Smooth muscle cell (in vitro differentiated cells): ENCODE measurements at regions not wholly inside any gene's neighbourhood (a gene's known extent, or its start where the extent isn't known, plus 50 kb on each side); places are given as distances from the start of the nearest gene placed in this dataset.

Experiments used
- DNase-seq: peaks from one replicate; lab custom pipeline; 2025; ENCODE audit not compliant: unreplicated experiment; lab: John Stamatoyannopoulos, UW
- H2AFZ ChIP-seq: fragments of 200-600 bp; sonication (generic); 2 replicates; pipeline ENCODE4 v1.6.0; 2016; ENCODE audit warnings: antibody characterized with exemption, low read depth, mild to moderate bottlenecking
- H3F3A ChIP-seq: fragments of 200-600 bp; sonication (generic); 2 replicates; pipeline ENCODE4 v1.6.0; 2017; ENCODE audit warnings: antibody characterized with exemption, low read depth
- H3K27ac ChIP-seq: fragments of 200-600 bp; sonication (generic); 2 replicates; pipeline ENCODE4 v1.5.1; 2016; ENCODE audit warnings: low read depth, mild to moderate bottlenecking
- H3K27me3 ChIP-seq: fragments of 200-600 bp; sonication (generic); 2 replicates; pipeline ENCODE4 v1.6.1; 2016; ENCODE audit warnings: low read depth, mild to moderate bottlenecking
- H3K36me3 ChIP-seq: fragments of 200-600 bp; sonication (generic); 2 replicates; pipeline ENCODE4 v1.5.1; 2016; ENCODE audit warnings: low read depth
- H3K4me1 ChIP-seq: fragments of 200-600 bp; sonication (generic); 2 replicates; pipeline ENCODE4 v1.5.1; 2016; ENCODE audit warnings: low read depth
- H3K4me2 ChIP-seq: fragments of 200-600 bp; sonication (generic); 2 replicates; pipeline ENCODE4 v1.6.0; 2016; ENCODE audit warnings: mild to moderate bottlenecking
- H3K4me3 ChIP-seq: fragments of 200-600 bp; sonication (generic); 2 replicates; pipeline ENCODE4 v1.5.1; 2016; ENCODE audit warnings: mild to moderate bottlenecking
- H3K79me2 ChIP-seq: fragments of 200-600 bp; sonication (generic); 2 replicates; pipeline ENCODE4 v1.6.0; 2016; ENCODE audit warnings: low read depth, mild to moderate bottlenecking
- H3K9ac ChIP-seq: fragments of 200-600 bp; sonication (generic); 2 replicates; pipeline ENCODE4 v1.6.0; 2016; ENCODE audit warnings: low read depth
- H3K9me3 ChIP-seq: fragments of 200-600 bp; sonication (generic); replicated peaks from 2 replicates; pipeline ENCODE4 v1.5.1; 2016; ENCODE audit warnings: low read depth
- H4K20me1 ChIP-seq: fragments of 200-600 bp; sonication (generic); 2 replicates; pipeline ENCODE4 v1.6.0; 2016; ENCODE audit warnings: low read depth
- CTCF ChIP-seq: fragments of 200-600 bp; sonication (generic); IDR thresholded peaks from 2 replicates; pipeline ENCODE4 v1.5.1; 2017; ENCODE audit warnings: borderline replicate concordance, mild to moderate bottlenecking, antibody characterized with exemption; ENCODE audit not compliant: insufficient read depth, poor library complexity, severe bottlenecking
- WGBS: methylation state at CpG from one replicate; pipeline ENCODE4 v1.1.7; 2016; ENCODE audit warnings: low lambda C conversion rate; 5-methylcytosine and 5-hydroxymethylcytosine counted together

- Histone ChIP-seq H3K4me3 (no peak overlapping the region), H2AFZ (no peak overlapping the region), H3K27me3 (no peaks in the 10 kb centered on the region), H3K36me3 (no peaks in the 10 kb centered on the region), H3K27ac (no peak overlapping the region), H4K20me1 (no peaks in the 10 kb centered on the region), H3K4me2 (no peak overlapping the region), H3F3A (no peaks in the 10 kb centered on the region), H3K4me1 (no peaks in the 10 kb centered on the region), H3K9ac (no peak overlapping the region), H3K9me3 (no peaks in the 10 kb centered on the region), H3K79me2 (no peaks in the 10 kb centered on the region)
- WGBS = 81% methylated on average over 4 of the region's 4 CpGs
- no peak for TF ChIP-seq CTCF
- no peak for DNase-seq
Measured at GRCh38 chr16:61403386-61403785, 632.9 kb downstream of the CDH8 start.

GRCh38 chr16:61391896-61392295 is 644.3 kb downstream of the CDH8 start:
- Histone ChIP-seq H3K4me1 (no peaks in the 10 kb centered on the region), H3K36me3 (no peaks in the 10 kb centered on the region), H4K20me1 (no peaks in the 10 kb centered on the region), H3F3A (no peaks in the 10 kb centered on the region), H3K27me3 (no peaks in the 10 kb centered on the region), H2AFZ (no peak overlapping the region), H3K79me2 (no peaks in the 10 kb centered on the region), H3K27ac (no peak overlapping the region), H3K4me3 (no peak overlapping the region), H3K4me2 (no peak overlapping the region), H3K9me3 (no peaks in the 10 kb centered on the region), H3K9ac (no peak overlapping the region)
- DNase-seq = no peak
- 94% methylated on average over 4 of the region's 4 CpGs for WGBS
- TF ChIP-seq CTCF = no peak

GRCh38 chr16:61390965-61391637 is 645.1 kb downstream of the CDH8 start:
- no peaks in the 10 kb centered on the region for H3K27me3 ChIP-seq
- WGBS = 91% methylated on average over 4 of the region's 4 CpGs
- no peaks in the 10 kb centered on the region for H3K36me3 ChIP-seq
- no peak for TF ChIP-seq CTCF
- DNase-seq = no peak
- H4K20me1 ChIP-seq = no peaks in the 10 kb centered on the region
- H3K4me2 ChIP-seq = no peak overlapping the region
- H3K9ac ChIP-seq = no peak overlapping the region
- no peaks in the 10 kb centered on the region for H3K79me2 ChIP-seq
- no peaks in the 10 kb centered on the region for H3K9me3 ChIP-seq
- H3F3A ChIP-seq = no peaks in the 10 kb centered on the region
- no peak overlapping the region for H3K27ac ChIP-seq
- no peaks in the 10 kb centered on the region for H3K4me1 ChIP-seq
- H2AFZ ChIP-seq = no peak overlapping the region
- H3K4me3 ChIP-seq = no peak overlapping the region
